ENCODE measurements at regions not wholly inside any gene's neighbourhood (a gene's known extent, or its start where the extent isn't known, plus 50 kb on each side); places are given as distances from the start of the nearest gene placed in this dataset.
A peak's percentile ranks its signal among the peaks of the same experiment; 100 is the strongest.

DNA sequence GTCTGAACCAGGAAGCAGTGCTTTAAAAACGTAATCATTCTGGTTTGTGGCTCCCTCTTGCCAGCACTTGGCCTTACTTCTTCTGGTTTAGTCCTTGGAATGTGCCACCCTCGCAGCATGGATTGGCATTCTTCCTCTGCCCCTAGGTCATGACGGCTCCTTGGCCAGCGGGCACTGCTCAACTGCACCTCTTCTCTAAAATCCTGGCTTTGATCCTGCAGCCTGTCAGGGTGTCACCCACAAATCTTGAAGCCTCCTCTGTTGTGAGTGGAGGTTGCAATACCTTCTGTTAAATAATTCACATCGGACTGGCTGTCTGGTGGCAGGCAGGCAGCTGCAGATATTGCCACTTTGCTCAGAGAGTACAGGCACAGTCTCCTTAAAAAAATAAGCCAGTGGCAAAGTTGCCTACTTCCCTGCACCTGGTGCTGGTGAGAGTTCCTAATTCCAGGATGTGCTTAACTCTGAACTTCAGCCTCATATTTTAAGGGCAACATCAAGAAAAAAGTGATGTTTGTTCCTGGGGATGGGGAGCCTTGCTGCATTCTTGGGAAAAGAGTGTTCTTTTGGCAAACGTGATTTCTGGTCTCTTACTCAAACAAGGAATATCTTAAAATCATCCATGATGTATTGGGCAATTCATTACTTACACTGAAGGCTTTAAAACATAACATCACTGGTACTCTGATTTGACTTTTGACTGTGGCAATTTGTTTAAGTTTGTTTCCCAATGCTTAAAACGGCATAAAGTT is 179.8 kb downstream of the FOXA2 start:
- TF ChIP-seq, protein P1, sequence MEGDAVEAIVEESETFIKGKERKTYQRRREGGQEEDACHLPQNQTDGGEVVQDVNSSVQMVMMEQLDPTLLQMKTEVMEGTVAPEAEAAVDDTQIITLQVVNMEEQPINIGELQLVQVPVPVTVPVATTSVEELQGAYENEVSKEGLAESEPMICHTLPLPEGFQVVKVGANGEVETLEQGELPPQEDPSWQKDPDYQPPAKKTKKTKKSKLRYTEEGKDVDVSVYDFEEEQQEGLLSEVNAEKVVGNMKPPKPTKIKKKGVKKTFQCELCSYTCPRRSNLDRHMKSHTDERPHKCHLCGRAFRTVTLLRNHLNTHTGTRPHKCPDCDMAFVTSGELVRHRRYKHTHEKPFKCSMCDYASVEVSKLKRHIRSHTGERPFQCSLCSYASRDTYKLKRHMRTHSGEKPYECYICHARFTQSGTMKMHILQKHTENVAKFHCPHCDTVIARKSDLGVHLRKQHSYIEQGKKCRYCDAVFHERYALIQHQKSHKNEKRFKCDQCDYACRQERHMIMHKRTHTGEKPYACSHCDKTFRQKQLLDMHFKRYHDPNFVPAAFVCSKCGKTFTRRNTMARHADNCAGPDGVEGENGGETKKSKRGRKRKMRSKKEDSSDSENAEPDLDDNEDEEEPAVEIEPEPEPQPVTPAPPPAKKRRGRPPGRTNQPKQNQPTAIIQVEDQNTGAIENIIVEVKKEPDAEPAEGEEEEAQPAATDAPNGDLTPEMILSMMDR (IDR thresholded peaks at IDR 0.05): no peak
- H3K27me3 ChIP-seq: no peaks in the 10 kb centered on the region
- no peaks in the 10 kb centered on the region for H3K36me3 ChIP-seq
- peak overlapping the region; percentile 21 to 25 for H3K4me3 ChIP-seq
- no peaks in the 10 kb centered on the region for H3K9me3 ChIP-seq
- H3K4me1 ChIP-seq: peaks cover 0 to 20% (median 3%) of the 10 kb centered on the region in 4 donors
- intact Hi-C loops (cut with DNase I; ENCODE audit: low total_unique reads): no loop called here
- DNase-seq: no peak
- peak overlapping the region in 1 of 2 donors; percentile 29 for H3K27ac ChIP-seq

DNA sequence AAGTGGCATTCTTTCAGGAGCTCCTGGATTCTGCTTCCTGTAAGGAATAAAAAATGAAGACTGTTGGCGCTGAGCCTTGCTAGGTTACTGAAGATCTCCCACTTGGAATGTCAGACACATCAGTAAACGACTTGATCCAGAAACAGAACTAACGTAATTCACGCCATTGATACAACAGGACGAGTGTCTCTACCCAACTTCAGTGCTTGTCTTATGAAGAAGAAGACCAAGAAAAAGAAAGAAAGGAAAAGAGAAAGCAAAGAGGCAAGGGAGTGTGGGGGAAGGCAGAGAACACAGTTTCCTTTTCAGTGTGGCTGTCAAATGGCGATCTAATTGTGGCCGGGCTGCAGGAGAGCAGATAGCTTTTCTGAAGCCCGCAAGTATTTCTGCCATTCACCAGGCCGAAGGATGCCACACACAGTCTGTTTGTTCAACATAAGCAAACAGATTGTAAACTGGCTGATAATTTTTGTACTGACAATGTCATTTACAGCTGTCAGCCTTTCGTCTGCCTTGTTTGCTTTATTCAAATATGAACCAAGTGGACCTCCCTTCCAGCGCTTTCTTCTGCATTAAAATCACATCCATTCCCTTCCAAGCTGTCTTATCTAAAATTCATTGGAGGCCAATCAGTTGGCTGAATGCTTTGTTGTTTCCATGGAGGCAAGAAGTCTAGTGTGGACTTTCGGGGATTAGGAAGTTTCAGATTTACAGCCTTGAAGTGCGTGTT is 180.6 kb downstream of the FOXA2 start:
- no peaks in the 10 kb centered on the region for H3K9me3 ChIP-seq
- no peaks in the 10 kb centered on the region for H3K27me3 ChIP-seq
- H3K27ac ChIP-seq: peak overlapping the region in 1 of 2 donors; percentile 29
- intact Hi-C loops (cut with DNase I; ENCODE audit: low total_unique reads): no loop called here
- TF ChIP-seq, protein P1 (IDR thresholded peaks at IDR 0.05): no peak
- peaks cover 0 to 20% (median 3%) of the 10 kb centered on the region in 4 donors for H3K4me1 ChIP-seq
- peak overlapping the region; percentile 21 to 25 for H3K4me3 ChIP-seq
- no peak for DNase-seq
- H3K36me3 ChIP-seq: no peaks in the 10 kb centered on the region

DNA sequence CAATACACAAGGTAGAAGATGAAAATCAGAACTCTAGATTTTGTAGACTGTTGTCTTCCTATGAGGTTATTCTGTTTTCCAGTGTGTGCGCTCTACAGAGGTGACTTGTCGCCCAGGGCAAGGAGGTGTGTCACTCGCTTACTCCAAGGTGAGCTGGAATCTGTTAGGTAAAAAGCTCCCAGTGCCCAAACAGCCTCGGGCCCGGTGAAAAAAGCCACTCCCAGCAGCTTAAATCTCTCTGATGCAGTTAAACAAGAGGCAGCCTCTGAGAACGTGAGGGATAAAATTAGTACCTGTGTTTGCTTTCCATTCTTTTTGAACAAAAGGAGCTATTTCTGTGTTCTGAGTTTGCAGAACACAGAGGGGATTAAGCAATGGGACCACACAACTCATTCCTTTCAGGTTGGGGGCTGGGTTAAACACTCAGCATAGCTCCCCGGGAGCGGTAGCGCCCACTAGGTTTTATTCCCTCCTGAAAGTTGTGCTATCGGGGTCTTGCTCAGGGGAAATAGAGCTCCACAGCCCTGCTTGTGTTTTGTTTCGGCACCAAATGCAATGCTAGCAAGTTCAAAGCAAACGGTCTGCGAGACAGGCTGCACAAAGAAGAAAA is 181.2 kb downstream of the FOXA2 start:
- Histone ChIP-seq H3K4me1 (peaks cover 0 to 20% (median 3%) of the 10 kb centered on the region in 4 donors), H3K27me3 (no peaks in the 10 kb centered on the region), H3K4me3 (peak overlapping the region; percentile 21 to 25), H3K9me3 (no peaks in the 10 kb centered on the region), H3K27ac (peak overlapping the region in 1 of 2 donors; percentile 29), H3K36me3 (no peaks in the 10 kb centered on the region)
- DNase-seq: no peak
- TF ChIP-seq, protein P1 (IDR thresholded peaks at IDR 0.05): no peak
- intact Hi-C loops (cut with DNase I; ENCODE audit: low total_unique reads): no loop called here

DNA sequence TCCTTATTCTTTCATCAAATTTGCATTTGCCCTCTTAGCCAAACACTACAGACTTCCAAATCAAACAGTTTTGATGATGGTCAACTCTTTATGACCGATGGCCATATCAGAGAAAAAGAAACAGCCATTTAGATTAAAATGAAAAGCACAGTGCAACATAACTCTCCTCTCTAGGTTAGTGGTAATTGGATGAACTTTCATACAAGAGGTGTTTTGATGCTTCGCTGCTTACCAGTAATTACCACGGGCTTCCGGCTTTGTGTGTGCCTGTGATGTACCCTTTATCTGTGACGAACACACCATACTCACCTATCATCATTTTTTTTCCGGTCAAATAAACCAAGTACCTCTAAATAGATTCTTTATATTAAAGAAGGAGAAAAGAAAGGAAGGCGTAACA is 181.8 kb downstream of the FOXA2 start:
- H3K4me1 ChIP-seq: peaks cover 0 to 20% (median 3%) of the 10 kb centered on the region in 4 donors
- H3K27ac ChIP-seq: no peak overlapping the region
- intact Hi-C loops (cut with DNase I; ENCODE audit: low total_unique reads): no loop called here
- H3K4me3 ChIP-seq: no peak overlapping the region
- TF ChIP-seq, protein P1 (IDR thresholded peaks at IDR 0.05): no peak
- H3K36me3 ChIP-seq: no peaks in the 10 kb centered on the region
- DNase-seq: no peak
- no peaks in the 10 kb centered on the region for H3K27me3 ChIP-seq
- no peaks in the 10 kb centered on the region for H3K9me3 ChIP-seq

DNA sequence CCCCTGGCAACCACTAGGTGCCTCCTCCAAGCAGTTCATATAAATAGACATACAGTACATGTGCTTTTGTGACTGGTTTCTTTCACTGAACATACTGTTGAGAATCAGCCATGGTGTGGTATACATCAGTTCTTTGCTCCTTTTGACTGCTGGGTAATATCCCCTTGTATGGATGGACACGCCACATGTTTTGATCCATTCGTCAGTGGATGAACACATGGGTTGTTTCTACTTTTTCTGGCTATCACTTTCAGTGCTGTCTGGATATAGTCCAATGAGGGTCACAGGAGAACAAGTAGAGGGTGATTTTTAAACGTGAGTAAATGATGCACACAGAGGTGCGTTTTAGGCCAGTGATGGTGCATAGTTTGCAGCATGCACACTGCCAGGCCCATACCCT is 183.9 kb downstream of the FOXA2 start:
- H3K27me3 ChIP-seq: no peaks in the 10 kb centered on the region

More for the DNA sequence above, 183.9 kb downstream of the FOXA2 start:
- intact Hi-C loops (cut with DNase I; ENCODE audit: low total_unique reads): no loop called here
- no peak overlapping the region for H3K4me3 ChIP-seq
- H3K4me1 ChIP-seq: peaks cover 0 to 20% (median 3%) of the 10 kb centered on the region in 4 donors
- TF ChIP-seq, protein P1 (IDR thresholded peaks at IDR 0.05): no peak
- H3K9me3 ChIP-seq: no peaks in the 10 kb centered on the region
- H3K36me3 ChIP-seq: no peaks in the 10 kb centered on the region
- H3K27ac ChIP-seq: no peak overlapping the region
- DNase-seq: no peak
